GM12875 (cell line): ENCODE measurements at regions not wholly inside any gene's neighbourhood (a gene's known extent, or its start where the extent isn't known, plus 50 kb on each side); places are given as distances from the start of the nearest gene placed in this dataset.
"Not testable (repeated sequence)": the region's sequence is repeated elsewhere in the genome, so short reads cannot be mapped to it uniquely, and the experiment has no call there.

Experiments
- H3K4me3 ChIP-seq: one replicate; pipeline ENCODE4 v1.5.1; 2011; ENCODE audit warnings: low read depth, low read length, control low read depth
- TF ChIP-seq, protein P1 (sequence below): IDR thresholded peaks from 2 replicates; pipeline ENCODE4 v1.5.1; 2011; ENCODE audit warnings: low read depth, mild to moderate bottlenecking, control low read depth, inconsistent platforms, low read length, moderate library complexity, borderline replicate concordance; ENCODE audit not compliant: insufficient read depth

GRCh38 chr3:59508273-59508672, 458.4 kb upstream of the CFAP20DC start:
- TF ChIP-seq, protein P1, sequence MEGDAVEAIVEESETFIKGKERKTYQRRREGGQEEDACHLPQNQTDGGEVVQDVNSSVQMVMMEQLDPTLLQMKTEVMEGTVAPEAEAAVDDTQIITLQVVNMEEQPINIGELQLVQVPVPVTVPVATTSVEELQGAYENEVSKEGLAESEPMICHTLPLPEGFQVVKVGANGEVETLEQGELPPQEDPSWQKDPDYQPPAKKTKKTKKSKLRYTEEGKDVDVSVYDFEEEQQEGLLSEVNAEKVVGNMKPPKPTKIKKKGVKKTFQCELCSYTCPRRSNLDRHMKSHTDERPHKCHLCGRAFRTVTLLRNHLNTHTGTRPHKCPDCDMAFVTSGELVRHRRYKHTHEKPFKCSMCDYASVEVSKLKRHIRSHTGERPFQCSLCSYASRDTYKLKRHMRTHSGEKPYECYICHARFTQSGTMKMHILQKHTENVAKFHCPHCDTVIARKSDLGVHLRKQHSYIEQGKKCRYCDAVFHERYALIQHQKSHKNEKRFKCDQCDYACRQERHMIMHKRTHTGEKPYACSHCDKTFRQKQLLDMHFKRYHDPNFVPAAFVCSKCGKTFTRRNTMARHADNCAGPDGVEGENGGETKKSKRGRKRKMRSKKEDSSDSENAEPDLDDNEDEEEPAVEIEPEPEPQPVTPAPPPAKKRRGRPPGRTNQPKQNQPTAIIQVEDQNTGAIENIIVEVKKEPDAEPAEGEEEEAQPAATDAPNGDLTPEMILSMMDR = no peak
- H3K4me3 ChIP-seq = no peak overlapping the region

DNA sequence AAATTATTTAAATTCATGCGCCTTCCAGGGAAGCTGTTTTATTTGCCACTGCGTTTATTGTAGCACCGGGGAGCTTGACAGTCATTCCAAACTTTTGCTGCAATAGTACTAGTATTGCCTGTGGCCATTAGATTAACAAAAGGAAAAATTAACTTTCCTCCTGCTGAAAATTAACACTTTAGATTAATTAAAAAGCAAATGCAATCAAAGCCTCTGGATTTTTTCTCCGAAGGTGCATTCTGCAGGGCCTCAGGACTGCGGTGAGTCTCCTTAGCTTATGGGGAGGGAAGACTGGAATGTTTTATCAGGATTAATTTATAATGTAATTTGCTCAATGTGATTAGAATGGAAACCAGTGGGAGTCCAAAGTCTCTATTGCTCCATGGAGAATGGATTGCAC, 456.4 kb upstream of the CFAP20DC start:
- TF ChIP-seq, protein P1 = no peak
- no peak overlapping the region for H3K4me3 ChIP-seq

- TF ChIP-seq, protein P1 = no peak
- H3K4me3 ChIP-seq = no peak overlapping the region
Measured at GRCh38 chr3:59503441-59503840, 453.6 kb upstream of the CFAP20DC start.

DNA sequence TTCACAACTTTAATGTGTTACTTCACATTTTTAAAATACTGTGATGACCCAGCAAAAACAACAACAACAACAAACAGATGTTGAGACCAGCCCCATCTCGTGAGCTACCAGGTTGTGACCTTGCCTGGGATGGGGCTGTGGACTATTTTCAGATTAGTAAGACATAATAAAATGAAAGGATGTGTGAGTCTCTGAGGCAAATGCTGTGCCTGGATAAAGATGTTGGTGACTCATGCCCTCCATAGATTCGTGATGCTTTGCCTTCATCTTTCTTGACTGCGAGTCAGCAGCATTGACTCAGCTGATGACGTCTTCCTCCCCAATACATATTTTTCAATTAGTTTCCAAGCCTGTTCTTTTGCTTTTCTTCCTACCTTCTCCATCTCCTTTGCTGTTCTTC, 453.0 kb upstream of the CFAP20DC start:
- no peak overlapping the region for H3K4me3 ChIP-seq
- TF ChIP-seq, protein P1 = no peak

DNA sequence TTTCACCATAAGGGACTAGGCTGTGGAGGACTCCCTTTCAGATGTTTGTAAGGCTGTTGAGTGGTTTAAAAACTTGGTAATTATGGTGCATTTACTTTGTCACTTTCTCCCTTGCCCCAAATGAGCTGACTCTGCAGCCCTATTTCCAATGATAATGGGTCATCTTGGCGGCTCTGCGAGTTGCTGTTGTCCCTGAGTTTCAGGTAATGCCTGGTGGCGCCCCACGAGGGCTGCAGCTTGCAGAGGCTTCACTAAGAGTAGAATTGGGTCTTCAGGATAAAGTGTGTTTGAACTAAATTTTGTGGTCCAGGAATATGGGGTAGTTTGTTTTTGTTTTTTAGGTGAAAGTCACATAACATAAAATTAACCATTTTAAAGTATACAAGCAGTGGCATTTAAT, 450.1 kb upstream of the CFAP20DC start:
- TF ChIP-seq, protein P1 = no peak
- H3K4me3 ChIP-seq = no peak overlapping the region

DNA sequence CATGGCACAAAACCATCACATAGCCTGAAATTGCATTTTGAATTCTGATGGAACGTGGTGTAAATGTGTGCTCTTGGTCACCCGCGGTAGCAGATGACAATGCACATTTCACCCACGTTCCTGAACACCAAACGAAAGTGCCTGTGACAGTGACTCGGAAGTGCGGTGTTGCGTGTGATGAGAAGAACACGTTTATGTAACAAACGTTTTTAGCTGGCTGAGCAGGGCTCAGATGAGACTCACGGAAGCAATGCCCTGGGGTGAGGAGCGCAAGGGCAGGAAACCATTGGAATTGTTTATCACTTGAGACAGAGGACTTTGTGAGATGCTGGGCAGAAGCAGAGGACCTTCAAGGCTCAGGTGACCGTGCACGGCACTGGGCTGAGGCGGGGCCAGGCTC, 449.2 kb upstream of the CFAP20DC start:
- no peak overlapping the region for H3K4me3 ChIP-seq
- TF ChIP-seq, protein P1 = no peak

DNA sequence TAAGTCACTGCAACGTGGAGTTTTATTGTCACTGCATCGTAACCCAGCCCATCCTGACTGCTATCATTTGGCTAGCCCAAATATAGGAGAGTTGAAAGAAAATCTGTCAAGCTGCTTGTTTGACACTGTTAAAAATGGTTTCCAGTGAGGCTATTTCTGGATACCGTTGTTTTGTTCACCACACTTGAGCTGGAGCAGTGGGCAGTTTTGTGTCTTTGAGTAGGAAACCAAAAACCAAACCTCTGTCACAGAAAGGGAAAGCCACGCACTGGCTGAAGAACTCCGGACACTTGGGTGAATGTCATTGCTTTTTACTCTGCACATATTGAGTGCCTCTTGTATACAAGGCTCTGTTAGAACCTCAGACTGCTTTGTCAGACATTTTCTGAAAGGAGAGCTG, 446.4 kb upstream of the CFAP20DC start:
- TF ChIP-seq, protein P1 = no peak
- no peak overlapping the region for H3K4me3 ChIP-seq

DNA sequence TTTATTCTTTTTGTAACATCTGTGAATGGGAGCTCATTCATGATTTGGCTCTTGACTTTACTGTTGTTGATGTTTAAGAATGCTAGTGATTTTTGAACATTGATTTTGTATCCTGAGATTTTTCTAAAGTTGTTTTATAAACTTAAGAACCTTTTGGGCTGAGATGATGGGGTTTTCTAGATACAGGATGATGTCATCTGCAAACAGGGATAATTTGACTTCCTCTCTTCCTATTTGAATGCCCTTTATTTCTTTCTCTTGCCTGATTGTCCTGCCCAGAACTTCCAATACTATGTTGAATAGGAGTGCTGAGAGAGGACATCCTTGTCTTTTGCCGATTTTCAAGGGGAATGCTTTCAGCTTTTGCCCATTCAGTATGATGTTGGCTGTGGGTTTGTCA, 445.1 kb upstream of the CFAP20DC start:
- H3K4me3 ChIP-seq = not testable (repeated sequence)
